Muscle of leg (tissue), 3 donors: ENCODE measurements at regions not wholly inside any gene's neighbourhood (a gene's known extent, or its start where the extent isn't known, plus 50 kb on each side); places are given as distances from the start of the nearest gene placed in this dataset.

Experiments
- DNase-seq: peaks from one replicate; pipeline ENCODE4 v3.0.0; 2013
- H3K27ac ChIP-seq: one replicate; pipeline ENCODE4 v1.5.1; 2013; ENCODE audit warnings: mild to moderate bottlenecking, low read length, control low read depth
- H3K27me3 ChIP-seq: one replicate; pipeline ENCODE4 v1.6.1; 2013; ENCODE audit warnings: low read length; ENCODE audit not compliant: control insufficient read depth, insufficient read depth
- H3K36me3 ChIP-seq: one replicate; pipeline ENCODE4 v1.6.1; 2013; ENCODE audit warnings: low read length; ENCODE audit not compliant: control insufficient read depth, insufficient read depth
- H3K4me1 ChIP-seq: one replicate; pipeline ENCODE4 v1.6.1; 2013; ENCODE audit warnings: low read length; ENCODE audit not compliant: control insufficient read depth, insufficient read depth
- H3K4me3 ChIP-seq: one replicate; pipeline ENCODE4 v1.5.1; 2013; ENCODE audit warnings: low read length, control low read depth
- H3K9me3 ChIP-seq: replicated peaks from 2 replicates; pipeline ENCODE4 v1.6.1; 2013; ENCODE audit warnings: low read depth, low read length; ENCODE audit not compliant: control insufficient read depth
- WGBS: methylation state at CpG from one replicate; pipeline ENCODE4 v1.1.5; 2013; ENCODE audit warnings: missing lambda C conversion rate; ENCODE audit not compliant: insufficient coverage; 5-methylcytosine and 5-hydroxymethylcytosine counted together

DNA sequence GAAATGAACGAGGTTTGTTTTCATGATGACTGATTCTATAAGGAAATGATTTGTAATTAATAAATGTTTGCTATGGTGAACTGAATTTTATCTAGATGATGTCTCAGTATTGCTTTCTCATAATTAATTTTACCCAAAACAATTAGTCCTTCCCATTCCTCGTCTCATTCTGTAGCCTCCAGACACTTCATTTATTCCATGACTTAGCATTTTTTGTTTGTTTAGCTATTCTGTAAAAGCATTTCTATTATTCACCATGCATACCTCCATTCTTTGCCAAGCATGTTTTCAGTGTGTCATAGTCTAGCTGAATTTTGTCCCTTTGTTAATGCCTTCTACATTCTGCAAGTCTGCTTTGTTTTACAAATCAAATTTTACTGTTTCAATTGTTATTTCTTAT lies 137.4 kb upstream of the RPL10L start:
- Histone ChIP-seq H3K4me1 (no peaks in the 10 kb centered on the region), H3K36me3 (no peaks in the 10 kb centered on the region), H3K27ac (no peak overlapping the region), H3K4me3 (no peak overlapping the region), H3K27me3 (no peaks in the 10 kb centered on the region), H3K9me3 (no peaks in the 10 kb centered on the region)
- no CpG with 5 or more reads among the region's 2 CpGs for WGBS
- no peak for DNase-seq

DNA sequence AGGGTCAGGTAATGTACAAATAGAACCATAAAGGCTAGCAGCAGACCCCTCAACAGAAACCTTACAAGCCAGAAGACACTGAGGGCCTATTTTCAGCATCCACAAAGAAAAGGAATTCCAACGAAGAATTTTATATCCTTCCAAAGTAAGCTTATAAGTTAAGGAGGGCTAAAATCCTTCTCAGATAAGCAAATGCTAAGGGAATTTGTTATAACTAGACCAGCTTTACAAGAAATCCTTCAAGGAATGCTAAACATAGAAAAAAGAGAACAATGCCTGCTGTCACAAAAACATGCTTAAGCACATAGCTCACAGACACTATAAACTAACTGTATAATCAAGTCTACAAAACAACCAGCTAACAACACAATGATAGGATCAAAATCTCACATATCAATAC lies 130.7 kb upstream of the RPL10L start:
- no CpG with 5 or more reads among the region's 1 CpG for WGBS
- DNase-seq: no peak
- Histone ChIP-seq H3K36me3 (no peaks in the 10 kb centered on the region), H3K9me3 (peaks cover 11% of the 10 kb centered on the region), H3K4me1 (no peaks in the 10 kb centered on the region), H3K27me3 (no peaks in the 10 kb centered on the region), H3K27ac (no peak overlapping the region), H3K4me3 (no peak overlapping the region)

DNA sequence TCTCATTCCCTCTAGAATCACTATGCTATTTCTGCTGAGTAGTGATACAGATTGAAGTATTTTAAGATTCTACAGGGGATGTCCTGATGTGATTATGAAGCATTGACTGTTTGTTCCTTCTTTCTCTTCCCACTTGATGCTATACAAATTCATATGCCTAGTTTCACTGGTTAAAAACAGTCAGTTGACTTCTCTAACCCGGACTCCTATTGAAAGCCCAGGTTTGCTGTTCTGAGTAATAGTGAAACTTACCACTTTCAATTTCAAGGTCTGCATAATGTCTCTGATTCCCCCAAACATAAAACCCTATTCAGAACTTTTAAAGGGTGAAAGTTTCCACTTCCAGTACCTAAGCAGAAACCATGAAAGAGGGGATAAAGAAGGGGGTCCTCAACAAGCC lies 117.7 kb upstream of the RPL10L start:
- DNase-seq: peak; percentile 1
- H3K27ac ChIP-seq: no peak overlapping the region
- H3K4me1 ChIP-seq: no peaks in the 10 kb centered on the region
- no peaks in the 10 kb centered on the region for H3K36me3 ChIP-seq
- H3K9me3 ChIP-seq: no peaks in the 10 kb centered on the region
- no peak overlapping the region for H3K4me3 ChIP-seq
- no CpG with 5 or more reads among the region's 1 CpG for WGBS
- H3K27me3 ChIP-seq: no peaks in the 10 kb centered on the region

DNA sequence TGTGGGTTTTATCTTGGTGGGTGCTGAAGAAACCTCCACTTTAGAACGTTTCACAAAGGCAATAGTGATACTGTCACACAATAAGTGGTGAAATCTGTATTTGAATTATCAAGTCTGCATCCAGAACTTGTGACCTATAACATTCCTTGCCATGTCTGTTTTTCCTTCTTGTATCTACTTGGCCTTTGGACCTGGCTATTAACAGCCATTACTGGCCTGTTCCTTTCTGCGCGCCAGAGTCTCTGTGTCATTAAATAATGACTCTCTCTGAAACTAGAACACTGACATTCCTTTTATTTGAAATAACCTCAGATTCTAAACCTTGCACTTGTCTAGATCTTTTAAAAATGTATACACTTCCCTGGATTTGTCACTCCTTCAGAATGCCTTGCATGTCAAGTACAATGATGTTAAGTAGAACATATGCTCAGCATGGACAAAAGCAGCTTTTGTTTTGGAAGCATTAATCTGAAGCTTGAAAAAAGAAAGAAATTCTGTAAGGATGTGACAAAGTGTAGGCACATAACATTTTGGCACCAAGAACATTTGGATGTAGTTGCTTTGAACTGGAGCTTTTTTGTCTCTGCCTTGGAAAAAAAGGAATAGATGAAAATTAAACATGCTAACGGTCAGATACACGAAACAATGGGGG lies 95.5 kb upstream of the RPL10L start:
- DNase-seq: no peak
- Histone ChIP-seq H3K36me3 (no peaks in the 10 kb centered on the region), H3K9me3 (no peaks in the 10 kb centered on the region), H3K4me1 (no peaks in the 10 kb centered on the region), H3K27me3 (no peaks in the 10 kb centered on the region), H3K27ac (no peak overlapping the region), H3K4me3 (no peak overlapping the region)
- 78% methylated on average over 2 of the region's 5 CpGs for WGBS

DNA sequence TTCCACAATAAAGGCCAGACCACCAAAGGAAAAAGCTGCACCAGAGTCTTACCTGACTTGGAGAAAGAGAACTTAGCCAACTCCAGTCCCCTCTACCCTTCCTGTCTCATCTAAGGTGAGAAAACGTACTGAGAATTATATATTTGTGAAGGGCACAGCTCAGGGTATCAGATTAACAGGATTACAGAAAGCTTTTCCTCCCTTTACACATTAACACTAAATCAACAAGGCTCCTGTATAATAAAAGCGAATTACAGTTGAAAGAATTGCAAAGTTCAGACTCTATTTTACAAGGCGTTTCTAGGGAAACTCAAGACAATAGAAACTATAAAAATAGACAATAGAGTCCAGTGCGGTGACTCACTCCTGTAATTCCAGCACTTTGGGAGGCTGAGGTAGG lies 82.7 kb upstream of the RPL10L start:
- H3K4me3 ChIP-seq: no peak overlapping the region
- WGBS: 83% methylated on average over 1 of the region's 4 CpGs
- no peak for DNase-seq

DNA sequence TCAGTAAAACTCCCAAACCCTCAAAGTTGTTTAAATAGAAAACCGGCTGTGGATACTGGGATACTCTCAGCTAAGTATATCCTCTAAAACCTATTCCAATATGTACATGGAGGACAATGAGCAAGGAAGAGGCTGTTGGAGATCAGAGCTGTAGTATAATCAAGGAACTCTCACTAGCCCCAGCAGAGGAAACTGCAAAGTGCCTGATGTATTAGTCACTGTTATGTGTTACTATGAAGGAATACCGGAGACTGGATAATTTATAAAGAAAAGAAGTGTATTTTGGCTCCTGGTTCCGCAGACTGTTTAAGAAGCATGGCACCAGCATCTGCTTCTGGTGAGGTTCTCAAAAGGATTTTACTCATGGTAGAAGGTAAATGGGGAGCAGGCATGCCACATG lies 65.6 kb upstream of the RPL10L start:
- Histone ChIP-seq H3K9me3 (no peaks in the 10 kb centered on the region), H3K27ac (no peak overlapping the region), H3K27me3 (no peaks in the 10 kb centered on the region), H3K36me3 (no peaks in the 10 kb centered on the region), H3K4me3 (no peak overlapping the region), H3K4me1 (no peaks in the 10 kb centered on the region)
- DNase-seq: no peak
- WGBS: 100% methylated on average over 2 of the region's 3 CpGs

More for the DNA sequence above, 82.7 kb upstream of the RPL10L start:
- Histone ChIP-seq H3K27me3 (no peaks in the 10 kb centered on the region), H3K27ac (no peak overlapping the region), H3K9me3 (peaks cover 2% of the 10 kb centered on the region), H3K4me1 (no peaks in the 10 kb centered on the region), H3K36me3 (no peaks in the 10 kb centered on the region)
